Tibial nerve (tissue), 3 donors: ENCODE measurements at regions not wholly inside any gene's neighbourhood (a gene's known extent, or its start where the extent isn't known, plus 50 kb on each side); places are given as distances from the start of the nearest gene placed in this dataset.

Experiments
- POLR2A ChIP-seq, 2 donors: fragments of 450-650 bp; IDR thresholded peaks; one replicate each; pipeline ENCODE4 v1.6.1; 2017; ENCODE audit warnings: antibody characterized with exemption in 2 of 2, mild to moderate bottlenecking in 2 of 2, moderate library complexity in 2 of 2
- TF ChIP-seq, protein P1 (sequence below), 5 experiments: fragments of 200-600 bp in 3 of 5; fragments of 450-650 bp in 2 of 5; sonication (generic) in 3 of 5; IDR thresholded peaks; one replicate each; pipeline ENCODE4 v1.5.1; 2016 to 2019; ENCODE audit warnings: antibody characterized with exemption in 5 of 5, mild to moderate bottlenecking in 3 of 5, moderate library complexity in 2 of 5

DNA sequence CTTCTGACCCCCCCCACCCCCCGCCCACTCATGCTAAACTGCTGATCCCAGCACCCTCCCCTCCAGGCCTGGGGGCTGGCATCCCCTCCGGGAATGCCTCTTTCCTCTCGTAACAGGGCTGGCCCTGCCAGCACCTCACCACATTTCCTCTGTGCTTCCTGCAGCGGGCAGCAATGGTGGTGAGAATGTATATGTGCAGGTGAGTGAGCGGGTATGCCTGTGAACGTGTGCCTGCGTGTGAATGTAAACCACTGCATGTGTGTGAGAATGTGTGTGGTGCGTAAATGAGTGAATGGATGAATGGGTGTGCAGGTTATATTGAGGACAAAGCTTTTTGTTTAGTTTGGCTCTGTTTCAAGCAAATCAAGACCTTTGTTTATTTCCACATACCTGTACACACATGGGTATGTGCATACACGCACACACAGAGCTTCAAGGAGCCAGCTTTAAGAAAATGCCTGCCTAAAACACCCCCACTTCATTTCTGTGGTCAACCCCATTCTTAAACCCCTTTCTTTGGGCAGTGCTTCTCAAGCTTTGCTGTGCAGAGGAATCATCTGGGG, 95.7 kb upstream of the SHB start:
- TF ChIP-seq, protein P1, sequence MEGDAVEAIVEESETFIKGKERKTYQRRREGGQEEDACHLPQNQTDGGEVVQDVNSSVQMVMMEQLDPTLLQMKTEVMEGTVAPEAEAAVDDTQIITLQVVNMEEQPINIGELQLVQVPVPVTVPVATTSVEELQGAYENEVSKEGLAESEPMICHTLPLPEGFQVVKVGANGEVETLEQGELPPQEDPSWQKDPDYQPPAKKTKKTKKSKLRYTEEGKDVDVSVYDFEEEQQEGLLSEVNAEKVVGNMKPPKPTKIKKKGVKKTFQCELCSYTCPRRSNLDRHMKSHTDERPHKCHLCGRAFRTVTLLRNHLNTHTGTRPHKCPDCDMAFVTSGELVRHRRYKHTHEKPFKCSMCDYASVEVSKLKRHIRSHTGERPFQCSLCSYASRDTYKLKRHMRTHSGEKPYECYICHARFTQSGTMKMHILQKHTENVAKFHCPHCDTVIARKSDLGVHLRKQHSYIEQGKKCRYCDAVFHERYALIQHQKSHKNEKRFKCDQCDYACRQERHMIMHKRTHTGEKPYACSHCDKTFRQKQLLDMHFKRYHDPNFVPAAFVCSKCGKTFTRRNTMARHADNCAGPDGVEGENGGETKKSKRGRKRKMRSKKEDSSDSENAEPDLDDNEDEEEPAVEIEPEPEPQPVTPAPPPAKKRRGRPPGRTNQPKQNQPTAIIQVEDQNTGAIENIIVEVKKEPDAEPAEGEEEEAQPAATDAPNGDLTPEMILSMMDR (IDR thresholded peaks at IDR 0.05): no peak
- no peak for TF ChIP-seq POLR2A (IDR thresholded peaks at IDR 0.05)
